ENCODE measurements at regions not wholly inside any gene's neighbourhood (a gene's known extent, or its start where the extent isn't known, plus 50 kb on each side); places are given as distances from the start of the nearest gene placed in this dataset.

DNA sequence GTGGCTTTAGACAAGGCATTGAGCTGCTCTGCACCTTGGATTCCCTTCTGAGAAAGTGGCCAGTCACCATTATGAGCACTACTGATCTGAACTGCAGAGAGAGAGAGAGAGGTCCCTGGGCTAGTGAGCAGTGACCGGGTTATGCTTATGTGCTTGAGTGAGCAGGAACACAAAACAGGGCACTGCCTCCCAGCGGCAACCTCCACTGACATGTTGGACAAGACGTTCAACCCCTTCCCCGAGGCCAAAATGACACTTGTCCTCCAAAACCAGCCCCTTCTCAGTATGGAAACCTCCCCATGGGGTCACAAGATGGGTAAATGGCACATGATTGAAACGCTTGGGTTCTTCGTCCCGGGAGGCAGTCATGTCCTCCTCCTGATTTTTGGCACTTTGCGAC is 339.4 kb upstream of the ZMIZ1 start:
- no peak for DNase-seq

DNA sequence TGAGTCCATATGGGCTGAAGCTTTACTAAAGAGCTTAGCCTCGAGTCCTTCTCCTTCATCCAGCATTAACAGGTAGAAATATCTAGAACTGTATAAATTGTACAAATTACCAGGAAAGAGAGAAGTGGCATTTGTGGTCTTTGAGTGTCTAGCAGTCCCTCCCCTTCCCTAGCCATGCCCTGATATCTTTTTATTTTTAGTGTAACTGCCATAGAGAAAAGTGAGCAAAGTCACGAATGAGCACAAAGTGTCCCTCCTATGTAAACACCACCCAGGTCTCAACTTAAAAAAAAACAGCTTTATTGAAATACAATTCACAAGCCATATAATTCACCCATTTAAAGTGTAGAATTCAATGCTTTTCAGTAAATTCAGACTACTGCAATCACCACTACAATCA is 339.0 kb upstream of the ZMIZ1 start:
- DNase-seq: no peak

DNA sequence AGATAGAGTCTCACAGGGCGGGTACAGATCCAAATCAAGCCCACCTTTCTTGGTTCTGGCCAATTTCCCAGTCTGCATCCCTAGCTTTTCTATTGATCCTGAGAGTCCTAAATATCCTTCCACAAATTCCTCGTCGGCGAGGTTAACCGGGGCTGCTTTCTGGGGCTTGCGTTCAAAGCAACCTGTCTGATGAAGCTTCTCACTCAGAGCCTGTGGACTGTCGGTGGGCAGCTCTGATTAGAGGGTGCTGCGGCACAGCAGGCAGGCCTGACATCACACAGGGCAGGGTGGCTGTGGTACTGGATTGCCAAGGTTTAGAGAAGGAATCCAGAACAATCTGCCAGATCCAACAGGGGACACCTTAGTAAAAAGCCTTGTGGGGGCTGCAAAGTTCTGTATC is 338.0 kb upstream of the ZMIZ1 start:
- DNase-seq: no peak

DNA sequence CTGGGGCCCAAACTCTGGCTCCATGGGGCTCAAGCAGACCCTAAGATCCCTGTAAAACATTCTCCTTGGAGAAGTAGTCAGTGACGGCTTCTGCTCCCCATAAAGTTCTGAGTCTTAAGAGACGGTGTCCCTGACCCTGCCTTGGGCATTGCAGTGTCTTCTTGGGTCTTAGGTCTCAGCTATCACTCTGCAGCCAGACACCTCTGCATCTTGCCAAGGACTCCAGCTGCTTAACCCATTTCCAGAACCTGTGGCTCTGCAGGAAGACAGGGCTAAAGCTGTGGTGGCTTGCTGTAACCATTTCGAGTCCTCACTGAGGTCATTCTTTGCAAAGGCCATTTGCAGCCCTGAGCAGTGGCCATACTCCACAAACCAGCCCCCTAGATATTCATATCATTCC is 337.1 kb upstream of the ZMIZ1 start:
- DNase-seq: no peak

DNA sequence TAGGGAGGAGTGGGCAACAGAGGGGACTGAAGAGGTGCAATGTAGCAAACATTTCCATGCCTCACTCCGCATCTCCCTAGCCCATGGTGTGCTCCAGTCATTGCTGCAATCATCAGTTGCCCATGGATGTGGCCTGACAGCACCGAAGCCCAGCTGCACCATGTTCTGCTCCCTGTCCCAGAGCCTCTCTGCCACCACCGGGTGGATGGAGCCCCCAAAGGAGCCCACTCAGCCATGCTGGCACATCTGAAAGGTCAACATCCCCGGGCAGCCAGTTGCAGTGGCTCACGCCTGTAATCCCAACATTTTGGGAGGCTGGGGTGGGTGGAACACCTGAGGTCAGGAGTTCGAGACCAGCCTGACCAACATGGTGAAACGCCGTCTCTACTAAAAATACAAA is 336.4 kb upstream of the ZMIZ1 start:
- no peak for DNase-seq

DNA sequence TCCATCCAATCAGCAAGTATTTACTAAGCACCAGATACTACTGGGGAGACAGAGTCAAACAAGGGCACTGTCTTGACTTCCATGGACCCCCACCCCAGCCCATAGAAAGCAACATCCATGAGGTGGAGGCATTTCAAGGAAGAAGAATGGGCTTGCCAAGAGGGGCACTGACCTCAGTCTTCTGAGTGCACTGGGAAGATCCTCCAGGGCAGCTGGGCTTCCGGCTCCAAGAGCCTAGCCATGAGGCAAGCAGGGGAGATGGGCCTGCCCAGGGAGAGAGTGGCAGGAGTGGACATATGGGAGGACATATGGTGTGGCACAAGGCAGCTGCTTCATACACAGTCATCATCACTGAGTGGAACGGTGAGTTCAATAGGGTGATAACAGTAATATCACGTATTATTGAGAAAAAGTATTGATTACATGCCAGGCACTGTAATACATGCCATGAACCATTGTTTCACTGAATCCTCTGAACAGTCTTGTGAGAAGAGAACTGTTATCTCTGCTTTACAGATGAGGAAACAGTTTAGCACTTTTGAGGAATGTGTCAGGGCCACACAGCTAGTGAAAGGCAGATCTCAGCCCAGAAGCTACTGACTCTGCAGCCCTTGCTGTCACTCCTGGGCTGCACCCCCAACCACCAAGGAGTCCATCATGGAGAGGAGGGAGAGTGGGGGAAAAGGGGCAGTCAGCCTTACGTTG is 331.7 kb upstream of the ZMIZ1 start:
- DNase-seq: no peak

DNA sequence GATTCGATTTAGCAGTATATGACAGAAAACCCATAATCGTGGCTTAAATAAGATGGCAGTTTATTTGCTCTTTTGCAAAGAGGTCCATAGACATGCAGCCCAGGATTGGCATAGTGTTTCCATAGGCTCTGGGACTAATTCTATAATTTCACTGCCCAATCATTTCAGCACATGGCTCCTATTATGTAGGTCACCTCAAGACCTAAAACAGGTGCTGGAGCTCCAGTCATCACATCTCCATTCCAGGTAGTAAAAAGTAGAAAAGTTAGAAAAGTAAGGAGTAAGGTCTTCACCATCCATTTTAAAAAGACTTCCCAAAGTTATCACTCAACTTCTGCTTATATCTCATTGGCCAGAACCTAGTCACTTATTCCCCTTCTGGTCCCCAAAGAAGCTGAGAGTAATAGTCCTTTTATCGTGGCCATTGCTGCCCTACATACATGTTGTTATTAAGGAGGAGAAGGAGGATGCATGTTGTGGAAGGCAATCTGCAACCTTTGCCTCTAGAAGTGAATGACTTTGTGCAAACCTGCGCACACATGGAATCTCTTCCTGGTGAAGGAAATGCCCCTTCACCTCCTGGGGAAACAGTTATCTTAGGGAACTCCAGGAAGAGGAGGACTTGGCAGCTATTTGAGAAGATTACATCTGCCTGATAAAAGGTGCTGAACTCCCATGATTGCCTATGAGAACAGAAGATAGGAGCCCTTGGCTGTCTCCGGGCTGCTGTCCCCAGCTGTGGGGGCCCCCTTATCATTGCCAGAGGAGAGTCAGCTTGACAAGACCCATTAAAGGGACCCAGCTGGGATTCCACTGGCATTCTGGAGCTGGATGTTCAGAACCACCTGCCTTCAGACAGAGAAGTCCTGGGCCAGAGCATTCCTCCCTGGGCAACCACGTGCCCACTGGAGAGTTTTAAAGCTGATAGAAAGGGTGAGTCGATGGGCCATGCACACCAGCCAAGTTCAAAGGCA is 330.6 kb upstream of the ZMIZ1 start:
- DNase-seq: no peak

DNA sequence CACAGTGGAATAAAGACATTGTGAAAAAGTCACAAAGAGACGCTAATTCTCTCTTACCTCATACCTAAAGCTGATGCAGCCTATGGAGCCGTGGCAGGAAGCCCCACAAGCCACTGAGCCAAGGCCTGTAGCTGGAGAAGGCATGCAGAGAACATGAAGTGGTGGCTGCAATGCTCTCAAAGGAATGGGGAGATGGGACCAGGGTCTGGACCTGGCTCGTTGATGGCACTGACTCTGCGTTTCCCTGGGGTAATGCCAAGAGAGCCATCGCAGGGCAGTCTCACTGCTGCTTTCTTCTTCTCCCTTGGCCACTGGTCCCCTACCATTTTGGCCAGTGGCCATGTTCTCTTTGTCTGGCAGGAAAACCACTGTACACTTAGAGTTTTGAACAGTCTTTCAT is 329.9 kb upstream of the ZMIZ1 start:
- no peak for DNase-seq

DNA sequence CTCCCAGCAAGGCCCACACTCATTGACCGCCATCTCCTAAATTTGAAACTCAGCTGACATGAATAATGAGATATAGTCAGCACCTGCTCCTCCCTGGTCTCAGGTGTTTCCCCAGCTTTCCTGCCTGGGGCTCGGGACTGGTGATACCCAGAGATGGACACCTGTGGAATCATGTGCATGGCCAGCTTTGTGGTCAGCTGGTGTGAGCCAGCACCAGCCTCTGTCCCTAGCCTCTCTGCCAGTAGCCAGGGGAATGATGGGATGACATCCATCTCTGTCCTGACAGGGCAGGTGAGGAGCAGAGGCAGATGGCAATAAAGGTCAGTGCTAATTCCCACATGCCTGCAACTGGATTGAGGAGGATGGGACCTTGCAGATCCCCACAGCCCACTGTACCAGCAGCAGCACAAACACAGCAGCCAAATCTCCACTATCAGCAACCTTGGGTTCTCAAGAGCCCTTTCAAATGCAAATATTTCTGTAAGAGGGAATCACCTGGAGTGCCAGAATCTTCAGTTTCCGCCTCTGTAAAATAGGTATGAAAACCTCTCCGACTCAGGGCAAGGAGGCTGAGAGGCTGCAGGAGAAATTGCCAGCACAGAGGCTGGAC is 329.2 kb upstream of the ZMIZ1 start:
- DNase-seq: no peak

DNA sequence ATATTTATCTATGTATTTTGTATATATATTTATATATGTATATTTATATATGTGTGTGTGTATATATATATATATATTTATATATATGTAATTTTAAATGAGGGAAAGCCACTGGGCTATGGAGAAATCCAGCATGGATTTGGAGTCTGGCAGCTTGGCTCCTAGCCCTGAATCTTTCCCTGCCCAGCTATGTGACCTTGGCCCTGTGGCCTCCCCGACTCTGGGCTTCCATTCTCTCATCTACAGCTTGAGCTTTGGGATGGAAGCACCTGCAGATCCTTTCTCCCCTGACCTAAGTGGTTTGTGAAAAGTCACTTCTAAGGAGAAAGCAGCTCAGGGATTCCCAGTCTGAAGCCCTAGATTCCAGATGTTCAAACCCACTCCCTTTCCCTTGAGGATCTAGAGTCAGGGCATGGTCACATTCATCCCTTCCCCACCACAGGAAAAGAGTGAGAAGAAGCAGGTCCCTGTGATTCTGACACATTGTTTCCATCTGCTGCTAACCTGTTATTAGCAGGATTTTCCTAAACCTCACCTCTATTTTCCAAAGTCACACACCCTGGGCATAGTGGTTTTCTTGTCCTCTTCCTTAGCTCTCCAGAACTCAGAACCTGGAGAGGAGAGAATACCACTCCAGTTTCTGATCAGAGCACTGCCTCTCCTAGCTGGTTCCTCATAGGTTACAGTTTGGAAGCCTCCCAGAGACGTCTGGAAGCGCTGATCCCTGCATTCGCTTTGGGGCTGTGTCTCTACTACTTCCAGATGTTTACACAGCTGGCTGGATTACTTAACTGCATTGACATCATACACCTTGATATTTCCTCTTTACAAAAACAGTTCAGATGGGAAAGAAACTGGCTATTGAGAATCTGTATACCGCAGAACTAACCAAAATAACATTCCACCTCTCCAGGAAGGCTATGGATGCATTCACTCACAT is 327.5 kb upstream of the ZMIZ1 start:
- DNase-seq: no peak

DNA sequence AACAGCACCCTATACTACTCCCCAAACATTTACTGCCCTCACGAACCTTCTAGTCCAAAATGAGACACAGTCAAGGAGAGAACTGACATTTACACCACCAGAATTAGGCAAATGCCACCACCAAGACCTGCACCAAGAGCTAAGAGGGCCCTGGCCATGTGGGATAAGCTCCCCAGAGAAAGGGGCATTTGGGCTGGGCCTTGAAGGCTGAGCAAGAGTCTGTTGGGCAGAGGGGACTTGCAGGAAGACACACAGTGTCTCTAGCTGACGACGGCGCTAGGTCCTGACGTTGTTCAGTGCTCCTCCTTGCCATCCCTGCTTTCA is 326.4 kb upstream of the ZMIZ1 start:
- DNase-seq: no peak

DNA sequence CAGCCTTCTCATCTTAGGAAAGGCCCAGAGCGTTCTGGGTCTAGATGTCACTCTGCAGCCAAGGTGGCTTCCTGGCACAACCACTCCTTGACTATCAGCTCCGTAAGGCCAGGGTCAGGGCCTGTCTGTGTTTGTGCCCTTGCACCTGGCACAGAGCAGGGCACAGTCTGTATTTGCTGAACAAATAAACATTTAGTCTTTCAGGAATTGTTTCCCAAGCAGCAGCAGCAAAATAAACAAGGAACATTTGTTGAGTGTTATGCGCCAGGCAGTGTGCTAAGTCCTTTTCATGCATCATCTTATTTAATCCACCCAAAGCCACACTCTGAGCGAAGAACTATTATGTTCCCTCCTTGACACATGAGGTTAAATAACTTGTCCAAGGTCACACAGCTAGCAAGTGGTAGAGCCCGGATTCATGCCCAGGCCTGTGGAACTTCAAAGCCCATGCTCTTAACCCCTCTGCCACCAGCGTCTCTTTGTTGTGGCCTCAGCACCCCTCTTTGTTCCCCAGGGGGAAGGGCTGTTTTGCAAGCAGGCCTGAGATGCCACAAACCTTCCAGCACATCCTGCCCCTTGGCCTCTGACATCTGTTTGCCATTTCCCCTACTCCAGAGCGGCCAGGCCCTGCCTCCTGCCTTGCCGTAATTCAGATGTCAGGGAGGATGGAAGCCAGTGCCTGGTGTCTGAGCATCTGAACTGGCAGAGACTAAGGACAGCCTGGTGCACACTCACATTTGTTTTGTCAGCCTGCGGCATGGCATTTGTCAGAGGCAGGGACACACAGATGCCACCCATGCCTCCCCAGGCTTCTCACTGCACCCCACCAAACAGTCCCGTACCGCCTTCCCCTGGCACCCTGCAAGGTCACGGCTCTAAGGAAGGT is 325.8 kb upstream of the ZMIZ1 start:
- peak in 2 of 6 experiments; percentile 6 to 19 for DNase-seq

DNA sequence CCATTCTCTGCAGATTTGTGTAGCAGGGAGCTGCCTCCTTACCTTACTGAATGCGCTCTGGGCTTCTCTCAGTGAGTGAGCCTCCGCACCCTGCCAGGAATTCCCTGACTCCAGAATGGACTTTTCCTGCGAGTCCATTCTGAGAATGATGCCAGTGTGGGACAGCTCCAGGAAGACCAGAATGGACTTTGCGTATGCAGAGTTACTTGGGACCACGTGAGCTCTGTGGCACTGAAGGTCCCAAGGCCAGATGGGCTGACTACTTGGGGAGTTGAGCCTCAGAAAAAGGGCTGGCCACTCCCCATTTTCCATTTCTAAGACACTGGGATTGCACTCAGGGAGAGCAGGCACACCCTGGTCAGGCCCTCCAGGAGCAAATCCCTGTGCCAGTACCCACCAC is 324.7 kb upstream of the ZMIZ1 start:
- no peak for DNase-seq

DNA sequence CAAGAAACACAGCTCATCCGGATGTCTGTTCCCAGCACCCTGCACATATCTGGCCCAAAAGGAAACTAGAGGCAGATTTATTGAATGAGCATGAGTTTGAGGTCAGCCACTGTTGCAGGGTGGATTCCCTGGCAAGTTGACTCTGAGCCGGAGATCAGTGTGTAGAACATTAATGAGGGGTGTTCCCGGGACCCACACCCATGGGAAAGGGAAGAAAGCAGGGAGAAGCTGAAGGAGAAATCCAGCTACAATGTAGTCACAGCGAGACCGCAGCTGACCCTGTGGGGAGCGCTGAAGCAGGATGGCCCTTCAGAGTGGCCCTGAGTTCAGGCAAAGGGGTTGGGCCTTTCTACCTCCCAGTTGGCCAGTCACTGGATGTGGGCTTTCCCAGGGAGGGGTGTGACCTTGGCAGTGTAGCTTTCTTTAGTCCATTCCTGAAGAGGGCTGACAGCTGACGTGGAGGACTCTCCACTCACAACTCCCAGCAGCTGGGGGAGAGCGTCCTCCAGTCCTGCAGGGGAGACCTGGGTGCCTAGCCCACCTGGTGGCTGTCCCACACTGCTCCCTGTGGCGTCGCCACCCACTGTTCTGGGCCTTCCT is 324.2 kb upstream of the ZMIZ1 start:
- no peak for DNase-seq

DNA sequence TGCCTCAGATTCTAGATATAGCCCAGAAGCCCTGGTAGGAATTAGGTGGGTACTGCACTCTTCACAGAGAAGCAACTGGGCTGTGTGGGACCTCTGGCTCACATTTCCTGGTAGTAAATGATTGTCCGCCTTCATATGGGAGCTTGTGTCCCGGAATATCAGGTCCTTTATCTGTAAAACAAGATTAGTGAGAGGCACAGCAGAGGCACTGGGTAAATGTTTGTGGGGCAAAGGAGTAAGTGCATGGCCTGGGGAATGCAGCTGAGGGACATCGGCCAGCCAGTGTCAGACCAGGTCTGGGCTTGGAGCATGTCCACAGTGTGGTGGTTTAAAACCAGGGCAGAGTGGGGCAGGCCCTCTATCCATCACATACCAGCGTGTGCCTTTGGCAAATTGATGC is 323.3 kb upstream of the ZMIZ1 start:
- no peak for DNase-seq

DNA sequence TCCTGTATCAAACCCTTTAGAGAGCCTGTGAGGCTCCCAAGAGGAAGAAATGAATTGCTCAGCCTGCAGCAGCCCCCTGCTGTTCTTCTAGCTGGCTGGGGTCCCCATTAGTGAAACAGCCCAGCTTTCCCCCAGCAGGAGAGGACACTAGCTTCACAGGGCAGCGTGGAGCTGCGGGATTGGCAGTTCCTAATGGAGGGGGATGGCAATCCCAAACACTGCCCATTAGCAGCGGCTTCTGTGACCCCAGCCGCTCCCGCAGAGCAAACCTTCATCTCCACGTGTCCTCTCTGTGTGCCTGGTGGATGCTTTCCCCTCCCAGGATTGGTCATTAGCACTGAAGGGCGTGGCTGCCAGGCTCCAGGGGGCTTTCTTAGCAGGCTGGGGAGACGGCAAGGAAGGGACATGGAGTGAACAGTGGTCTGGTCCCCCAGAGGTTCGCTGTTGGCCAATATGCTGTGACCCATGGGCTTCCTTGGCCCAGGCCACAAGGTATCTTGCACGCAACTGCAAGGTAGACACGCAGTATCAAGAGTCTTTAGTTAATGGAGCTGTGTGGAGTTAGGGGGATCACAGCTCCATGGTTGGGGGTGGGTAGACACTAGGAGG is 322.5 kb upstream of the ZMIZ1 start:
- DNase-seq: no peak

DNA sequence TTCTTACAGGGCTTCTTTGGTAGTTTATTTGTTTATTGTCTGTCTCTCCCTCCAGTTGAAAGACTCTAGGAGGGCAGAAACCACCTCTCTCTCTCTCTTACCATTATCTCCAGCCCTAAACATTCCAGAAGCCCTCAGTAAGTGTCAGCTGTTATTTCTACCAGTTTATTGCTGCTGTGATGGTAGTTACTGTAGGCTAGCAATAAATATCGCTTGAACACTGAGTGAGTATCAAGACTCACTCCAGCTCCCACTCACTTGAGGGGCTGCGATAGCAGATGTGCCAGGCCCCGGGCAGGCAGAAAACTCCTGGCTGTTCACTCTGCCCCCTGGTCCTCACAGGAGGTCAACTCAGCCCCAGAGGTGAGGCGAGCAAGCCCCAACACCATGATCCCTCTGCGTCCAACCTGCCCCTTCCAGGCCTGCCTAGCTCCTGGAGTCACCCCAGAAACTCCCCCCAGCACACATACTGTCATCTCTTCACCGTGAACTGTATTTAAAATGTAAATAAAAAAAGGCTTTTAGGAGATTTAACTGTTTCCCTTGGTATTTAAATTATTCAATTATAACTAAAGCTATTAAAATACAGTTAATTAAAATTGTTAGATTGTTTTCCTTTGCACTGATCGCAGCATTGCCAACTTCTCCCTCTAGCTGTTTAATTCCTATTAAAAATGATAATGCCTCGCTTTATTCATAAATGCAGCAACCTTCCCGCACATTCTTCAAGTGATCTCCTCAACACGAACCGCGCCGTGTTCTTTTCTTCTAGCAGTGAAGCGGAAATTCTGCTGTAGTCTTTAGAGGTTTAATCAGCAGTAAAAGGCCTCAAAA is 321.1 kb upstream of the ZMIZ1 start:
- no peak for DNase-seq

DNA sequence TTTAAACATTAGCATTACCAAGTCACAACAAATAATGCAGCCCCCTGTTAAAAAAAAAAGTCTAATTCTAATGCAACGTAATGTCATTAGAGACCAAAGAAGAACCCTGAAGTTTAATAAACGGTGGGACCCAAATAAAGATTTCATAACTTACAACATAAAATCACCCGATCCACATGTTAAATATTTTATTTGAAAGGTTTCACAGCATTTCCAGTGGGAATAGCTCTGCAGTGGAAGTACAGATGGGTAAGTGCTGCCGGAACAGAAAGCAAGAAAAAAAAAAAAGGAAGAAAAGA is 320.6 kb upstream of the ZMIZ1 start:
- DNase-seq: no peak

DNA sequence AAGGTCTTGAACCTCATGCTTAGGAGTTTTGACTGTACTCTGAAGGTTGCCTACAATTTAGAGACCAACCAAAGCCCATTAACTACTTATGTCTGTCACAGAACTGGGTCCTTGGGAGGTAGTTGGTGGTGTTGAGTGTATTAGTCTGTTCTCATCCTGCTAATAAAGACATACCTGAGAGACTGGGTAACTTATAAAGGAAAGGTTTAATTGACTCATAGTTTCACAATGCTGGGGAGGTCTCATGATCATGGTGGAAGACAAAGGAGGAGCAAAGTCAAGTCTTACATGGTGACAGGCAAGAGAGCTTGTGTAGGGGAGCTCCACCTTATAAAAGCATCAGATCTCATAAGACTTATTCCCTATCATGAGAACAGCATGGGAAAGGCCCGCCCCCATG is 319.6 kb upstream of the ZMIZ1 start:
- DNase-seq: no peak

DNA sequence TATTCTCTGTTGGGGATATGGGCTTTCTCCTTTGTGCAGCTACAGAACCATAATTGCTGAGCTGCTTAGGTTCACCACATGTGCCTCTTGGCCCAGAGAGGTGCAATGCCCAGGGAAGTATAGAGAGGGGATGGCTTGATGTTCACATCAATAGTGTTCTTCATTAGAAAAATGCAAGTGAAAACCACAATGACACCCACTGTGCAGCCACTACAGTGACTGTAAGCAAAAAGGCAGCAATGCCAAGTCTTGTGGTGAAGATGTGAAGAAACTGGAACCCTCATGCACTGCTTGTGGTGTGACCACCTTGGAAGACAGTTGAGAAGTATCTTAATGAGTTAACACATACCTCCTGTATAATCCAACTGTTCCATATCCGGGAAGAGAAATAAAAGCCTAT is 318.9 kb upstream of the ZMIZ1 start:
- DNase-seq: no peak
